Adrenal gland (tissue), 9 donors: ENCODE measurements at regions not wholly inside any gene's neighbourhood (a gene's known extent, or its start where the extent isn't known, plus 50 kb on each side); places are given as distances from the start of the nearest gene placed in this dataset.

ENCODE experiments used
- DNase-seq, 7 donors: peaks; one replicate each; pipeline ENCODE4 v3.0.0-alpha.2; 2019 to 2020
- H3K27ac ChIP-seq, 5 donors: fragments of 200-600 bp; sonication (generic) in 4 of 5; 1 replicate in 3 of 5; 2 replicates in 2 of 5; pipeline versions ENCODE4 v1.5.1 to v1.8.0; 2016 to 2020; ENCODE audit warnings: mild to moderate bottlenecking in 1 of 5
- H3K27me3 ChIP-seq: fragments of 200-600 bp; 2 replicates; pipeline ENCODE4 v1.8.0; 2021
- H3K36me3 ChIP-seq, 2 donors: fragments of 200-600 bp; replicated peaks in 1 of 2; 1 replicate in 1 of 2; 2 replicates in 1 of 2; pipeline versions ENCODE4 v1.5.1 to v1.8.0; 2018 to 2022
- H3K4me1 ChIP-seq, 2 donors: fragments of 200-600 bp; replicated peaks in 1 of 2; 1 replicate in 1 of 2; 2 replicates in 1 of 2; pipeline versions ENCODE4 v1.5.1 to v1.8.0; 2018 to 2021
- H3K4me3 ChIP-seq, 4 donors: fragments of 200-600 bp; sonication (generic) in 3 of 4; one replicate each; pipeline ENCODE4 v1.5.1; 2016 to 2018
- H3K9me3 ChIP-seq, 3 donors: fragments of 200-600 bp; sonication (generic) in 1 of 3; replicated peaks in 1 of 3; 1 replicate in 2 of 3; 2 replicates in 1 of 3; pipeline versions ENCODE4 v1.5.1 to v1.8.0; 2016 to 2021
- CTCF ChIP-seq, 6 experiments: fragments of 450-650 bp in 4 of 6; fragments of 200-600 bp in 2 of 6; sonication (generic) in 1 of 6; IDR thresholded peaks; 1 replicate in 5 of 6; 2 replicates in 1 of 6; pipeline versions ENCODE4 v1.5.1 to v1.8.0; 2016 to 2021; ENCODE audit warnings: antibody characterized with exemption in 6 of 6, mild to moderate bottlenecking in 2 of 6, moderate library complexity in 1 of 6
- POLR2A ChIP-seq, 2 donors: fragments of 450-650 bp; IDR thresholded peaks; one replicate each; pipeline ENCODE4 v1.6.1; 2017; ENCODE audit warnings: antibody characterized with exemption in 2 of 2, mild to moderate bottlenecking in 2 of 2, moderate library complexity in 1 of 2
- WGBS, 4 donors: extraction: QIAGEN DNeasy Blood & Tissue Kit in 2 of 4; methylation state at CpG; one replicate each; pipeline versions ENCODE4 v1.1.5 to v1.1.7; 2013 to 2017; 5-methylcytosine and 5-hydroxymethylcytosine counted together
- intact Hi-C, 2 donors: fragments of 100-400 bp; cut with DNase I; formaldehyde crosslinking; loops; one replicate each; pipeline versions ENCODE4 v1.14.1 to v1.15.0; 2022 to 2023
- donor health status: healthy with polysubstance abuse.
- donor health status: Bipolar disorder and iron deficiency.
- donor health status: DM: yes; HTN: yes; CAD: no.
- donor health status: DM: no; HTN: no; CAD: no.
- donor health status: DM: no; HTN: no; CAD: no.

GRCh38 chr6:163952005-163952404, 537.5 kb downstream of the QKI start:
- H3K9me3 ChIP-seq = no peaks in the 10 kb centered on the region
- intact Hi-C loops = loop anchor here in 1 of 2 donors (10.0 kb wide), 2 partner anchors 767 to 1097 kb away; no protein-coding TSS in a partner anchor
- no peak for TF ChIP-seq CTCF (IDR thresholded peaks at IDR 0.05)
- TF ChIP-seq POLR2A (IDR thresholded peaks at IDR 0.05) = no peak
- no peak for DNase-seq
- peaks cover 0 to 7% of the 10 kb centered on the region in 2 donors for H3K4me1 ChIP-seq
- H3K27ac ChIP-seq = no peak overlapping the region
- H3K36me3 ChIP-seq = no peaks in the 10 kb centered on the region
- 90 to 94% (median 91%) methylated on average over 6 of the region's 6 CpGs for whole genome bisulfite sequencing, 4 donors
- no peaks in the 10 kb centered on the region for H3K27me3 ChIP-seq
- H3K4me3 ChIP-seq = no peak overlapping the region

- intact Hi-C loops = loop anchor here in 1 of 2 donors (10.0 kb wide), 2 partner anchors 767 to 1097 kb away; no protein-coding TSS in a partner anchor
- Histone ChIP-seq H3K9me3 (no peaks in the 10 kb centered on the region), H3K27ac (no peak overlapping the region), H3K36me3 (no peaks in the 10 kb centered on the region), H3K4me3 (no peak overlapping the region), H3K4me1 (peaks cover 0 to 2% of the 10 kb centered on the region in 2 donors), H3K27me3 (no peaks in the 10 kb centered on the region)
- 90 to 98% (median 94%) methylated on average over 5 of the region's 5 CpGs for WGBS, 4 donors
- TF ChIP-seq CTCF (IDR thresholded peaks at IDR 0.05) = no peak
- TF ChIP-seq POLR2A (IDR thresholded peaks at IDR 0.05) = no peak
- DNase-seq = no peak
These were observed 536.8 kb downstream of the QKI start for GRCh38 chr6:163951326-163951725.

- H3K27ac ChIP-seq = no peak overlapping the region
- no peaks in the 10 kb centered on the region for H3K4me1 ChIP-seq
- WGBS, 4 donors = 58 to 81% (median 65%) methylated on average over 3 of the region's 3 CpGs
- H3K4me3 ChIP-seq = no peak overlapping the region
- H3K27me3 ChIP-seq = no peaks in the 10 kb centered on the region
- no peaks in the 10 kb centered on the region for H3K36me3 ChIP-seq
- no peak for TF ChIP-seq POLR2A (IDR thresholded peaks at IDR 0.05)
- H3K9me3 ChIP-seq = no peaks in the 10 kb centered on the region
- intact Hi-C loops = loop anchor here in 1 of 2 donors (10.0 kb wide), 2 partner anchors 765 to 1095 kb away; no protein-coding TSS in a partner anchor
- no peak for DNase-seq
These were observed 535.6 kb downstream of the QKI start for GRCh38 chr6:163950159-163950558.

GRCh38 chr6:163949431-163949830, 534.9 kb downstream of the QKI start:
- DNase-seq = no peak
- Histone ChIP-seq H3K27me3 (no peaks in the 10 kb centered on the region), H3K27ac (no peak overlapping the region), H3K4me3 (no peak overlapping the region), H3K36me3 (no peaks in the 10 kb centered on the region), H3K4me1 (no peaks in the 10 kb centered on the region), H3K9me3 (no peaks in the 10 kb centered on the region)
- TF ChIP-seq POLR2A (IDR thresholded peaks at IDR 0.05) (no peak), CTCF (IDR thresholded peaks at IDR 0.05) (no peak)
- intact Hi-C loops = no loop called here
- WGBS, 4 donors = 77 to 86% (median 83%) methylated on average over 4 of the region's 4 CpGs

- no peaks in the 10 kb centered on the region for H3K9me3 ChIP-seq
- DNase-seq = no peak
- H3K27ac ChIP-seq = no peak overlapping the region
- intact Hi-C loops = no loop called here
- H3K27me3 ChIP-seq = no peaks in the 10 kb centered on the region
- H3K36me3 ChIP-seq = no peaks in the 10 kb centered on the region
- H3K4me3 ChIP-seq = no peak overlapping the region
- no peaks in the 10 kb centered on the region for H3K4me1 ChIP-seq
- TF ChIP-seq CTCF (IDR thresholded peaks at IDR 0.05) (no peak), POLR2A (IDR thresholded peaks at IDR 0.05) (no peak)
- WGBS, 4 donors = 75 to 94% (median 81%) methylated on average over 5 of the region's 5 CpGs
These were observed 533.7 kb downstream of the QKI start for GRCh38 chr6:163948250-163948649.
